SK-N-MC (cell line): ENCODE measurements at regions not wholly inside any gene's neighbourhood (a gene's known extent, or its start where the extent isn't known, plus 50 kb on each side); places are given as distances from the start of the nearest gene placed in this dataset.

Experiments used
- EZH2 ChIP-seq: fragments of 200-600 bp; sonication (generic); IDR thresholded peaks from one replicate; pipeline ENCODE4 v1.6.1; 2017; ENCODE audit warnings: antibody characterized with exemption
- FOXP2 ChIP-seq: optimal IDR thresholded peaks from 2 replicates; pipeline ENCODE3; 2011; ENCODE audit warnings: mild to moderate bottlenecking, moderate library complexity; ENCODE audit not compliant: insufficient read depth; ENCODE audit errors: extremely low read length, control extremely low read depth
- POLR2AphosphoS5 ChIP-seq: IDR thresholded peaks from 2 replicates; pipeline ENCODE4 v1.6.1; 2012; ENCODE audit warnings: mild to moderate bottlenecking, low read depth, low read length, borderline replicate concordance

- TF ChIP-seq EZH2, result no peak
- TF ChIP-seq POLR2AphosphoS5, result no peak
- TF ChIP-seq FOXP2, result no peak
Observed at GRCh38 chr3:151592287-151592686, 131.4 kb upstream of the IGSF10 start.
